ENCODE measurements at regions not wholly inside any gene's neighbourhood (a gene's known extent, or its start where the extent isn't known, plus 50 kb on each side); places are given as distances from the start of the nearest gene placed in this dataset.

GRCh38 chr3:144403040-144403457, 431.4 kb downstream of the DIPK2A start:
- Histone ChIP-seq H3K79me2 (ENCODE audit: insufficient read depth, low read length) (no peaks in the 10 kb centered on the region), H3K27me3 (ENCODE audit: insufficient read depth, low read length) (no peaks in the 10 kb centered on the region), H3K4me1 (ENCODE audit: insufficient read depth, low read length) (no peaks in the 10 kb centered on the region), H3K36me3 (ENCODE audit: insufficient read depth, low read length) (no peaks in the 10 kb centered on the region), H3K9me3 (ENCODE audit: low read depth, low read length) (no peaks in the 10 kb centered on the region), H2AFZ (ENCODE audit: low read length) (no peak overlapping the region), H3K4me3 (ENCODE audit: insufficient read depth, low read length) (no peak overlapping the region), H4K20me1 (ENCODE audit: insufficient read depth, low read length) (no peaks in the 10 kb centered on the region), H3K27ac (ENCODE audit: low read depth, low read length) (no peak overlapping the region), H3K4me2 (ENCODE audit: insufficient read depth, low read length) (no peak overlapping the region)
- no peak for DNase-seq (ENCODE audit: insufficient read length, low spot score, missing footprints)
- TF ChIP-seq CTCF (IDR thresholded peaks at IDR 0.05; ENCODE audit: extremely low read depth, low read depth, low read length), result no peak

DNA sequence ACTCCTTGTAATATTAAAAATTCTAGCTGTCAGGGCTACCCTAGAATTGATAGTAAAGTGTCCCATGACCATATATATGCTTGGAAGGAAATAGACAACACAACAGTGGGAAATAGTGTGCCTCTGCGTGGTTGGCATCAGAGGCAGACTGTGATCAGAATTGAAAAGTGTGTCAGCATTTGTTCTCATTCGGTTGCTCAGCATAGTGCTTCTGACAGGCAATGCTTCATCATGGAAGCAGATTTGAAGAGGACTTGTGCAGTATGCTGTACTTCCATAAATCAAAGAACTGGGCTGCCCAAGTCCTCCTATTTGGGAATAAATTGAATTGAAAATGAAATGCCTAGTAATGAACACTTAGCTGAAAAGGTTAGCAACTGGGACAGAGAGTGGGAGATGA, 435.7 kb downstream of the DIPK2A start:
- no peak overlapping the region for H3K4me3 ChIP-seq (ENCODE audit: insufficient read depth, low read length)
- H3K27ac ChIP-seq (ENCODE audit: low read depth, low read length), result no peak overlapping the region
- no peaks in the 10 kb centered on the region for H3K4me1 ChIP-seq (ENCODE audit: insufficient read depth, low read length)
- no peaks in the 10 kb centered on the region for H3K27me3 ChIP-seq (ENCODE audit: insufficient read depth, low read length)
- TF ChIP-seq CTCF (IDR thresholded peaks at IDR 0.05; ENCODE audit: extremely low read depth, low read depth, low read length), result no peak
- H3K4me2 ChIP-seq (ENCODE audit: insufficient read depth, low read length), result no peak overlapping the region
- no peaks in the 10 kb centered on the region for H3K36me3 ChIP-seq (ENCODE audit: insufficient read depth, low read length)
- H3K9me3 ChIP-seq (ENCODE audit: low read depth, low read length), result no peaks in the 10 kb centered on the region
- no peak overlapping the region for H2AFZ ChIP-seq (ENCODE audit: low read length)
- DNase-seq (ENCODE audit: insufficient read length, low spot score, missing footprints), result peak; percentile 50
- no peaks in the 10 kb centered on the region for H4K20me1 ChIP-seq (ENCODE audit: insufficient read depth, low read length)
- no peaks in the 10 kb centered on the region for H3K79me2 ChIP-seq (ENCODE audit: insufficient read depth, low read length)

GRCh38 chr3:144409319-144409718, 437.7 kb downstream of the DIPK2A start:
- TF ChIP-seq CTCF (IDR thresholded peaks at IDR 0.05; ENCODE audit: extremely low read depth, low read depth, low read length), result no peak
- Histone ChIP-seq H3K27me3 (ENCODE audit: insufficient read depth, low read length) (no peaks in the 10 kb centered on the region), H3K9me3 (ENCODE audit: low read depth, low read length) (no peaks in the 10 kb centered on the region), H3K4me2 (ENCODE audit: insufficient read depth, low read length) (no peak overlapping the region), H3K27ac (ENCODE audit: low read depth, low read length) (no peak overlapping the region), H3K36me3 (ENCODE audit: insufficient read depth, low read length) (no peaks in the 10 kb centered on the region), H3K4me1 (ENCODE audit: insufficient read depth, low read length) (no peaks in the 10 kb centered on the region), H2AFZ (ENCODE audit: low read length) (no peak overlapping the region), H3K79me2 (ENCODE audit: insufficient read depth, low read length) (no peaks in the 10 kb centered on the region), H4K20me1 (ENCODE audit: insufficient read depth, low read length) (no peaks in the 10 kb centered on the region), H3K4me3 (ENCODE audit: insufficient read depth, low read length) (no peak overlapping the region)
- no peak for DNase-seq (ENCODE audit: insufficient read length, low spot score, missing footprints)

GRCh38 chr3:144413068-144413467, 441.4 kb downstream of the DIPK2A start:
- Histone ChIP-seq H4K20me1 (ENCODE audit: insufficient read depth, low read length) (no peaks in the 10 kb centered on the region), H3K27me3 (ENCODE audit: insufficient read depth, low read length) (no peaks in the 10 kb centered on the region), H3K4me3 (ENCODE audit: insufficient read depth, low read length) (no peak overlapping the region), H3K4me1 (ENCODE audit: insufficient read depth, low read length) (no peaks in the 10 kb centered on the region), H3K79me2 (ENCODE audit: insufficient read depth, low read length) (no peaks in the 10 kb centered on the region), H3K9me3 (ENCODE audit: low read depth, low read length) (no peaks in the 10 kb centered on the region), H3K4me2 (ENCODE audit: insufficient read depth, low read length) (no peak overlapping the region), H3K36me3 (ENCODE audit: insufficient read depth, low read length) (no peaks in the 10 kb centered on the region), H2AFZ (ENCODE audit: low read length) (no peak overlapping the region), H3K27ac (ENCODE audit: low read depth, low read length) (no peak overlapping the region)
- DNase-seq (ENCODE audit: insufficient read length, low spot score, missing footprints), result no peak
- no peak for TF ChIP-seq CTCF (IDR thresholded peaks at IDR 0.05; ENCODE audit: extremely low read depth, low read depth, low read length)

All from osteoblast (primary cell).